AML-193 (cell line): ENCODE measurements at regions not wholly inside any gene's neighbourhood (a gene's known extent, or its start where the extent isn't known, plus 50 kb on each side); places are given as distances from the start of the nearest gene placed in this dataset.
"Not testable (repeated sequence)": the region's sequence is repeated elsewhere in the genome, so short reads cannot be mapped to it uniquely, and the experiment has no call there.

Experiments
- DNase-seq, 2 experiments: peaks; one replicate each; lab custom pipeline; 2025; lab: John Stamatoyannopoulos, UW

DNA sequence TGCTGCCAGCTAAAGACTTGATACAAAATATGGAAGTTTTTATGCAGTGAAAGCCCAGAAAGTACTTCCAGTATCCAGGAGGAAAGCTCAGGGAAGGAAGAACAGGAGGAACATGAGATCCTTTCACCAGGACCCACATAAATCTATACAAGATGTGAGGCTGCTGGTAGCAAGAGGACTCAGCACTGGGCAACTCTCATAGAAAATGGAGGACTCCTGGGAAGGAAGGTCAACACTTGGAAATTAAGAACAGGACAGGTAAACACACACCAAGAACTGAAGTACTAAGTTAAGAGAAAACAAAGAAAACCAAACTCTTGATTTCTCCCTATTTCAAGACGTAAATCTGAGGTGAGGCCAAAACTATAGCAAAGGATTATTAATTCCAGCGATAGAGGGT is 220.5 kb upstream of the HSF2 start:
- DNase-seq: no peak

- DNase-seq: no peak
Measured at GRCh38 chr6:122180132-122180531, 219.3 kb upstream of the HSF2 start.

GRCh38 chr6:122182061-122182460 is 217.4 kb upstream of the HSF2 start:
- DNase-seq: no peak

- DNase-seq: no peak
Measured at GRCh38 chr6:122184401-122184827, 215.0 kb upstream of the HSF2 start.

GRCh38 chr6:122185458-122185857 is 214.0 kb upstream of the HSF2 start:
- not testable (repeated sequence) for DNase-seq

DNA sequence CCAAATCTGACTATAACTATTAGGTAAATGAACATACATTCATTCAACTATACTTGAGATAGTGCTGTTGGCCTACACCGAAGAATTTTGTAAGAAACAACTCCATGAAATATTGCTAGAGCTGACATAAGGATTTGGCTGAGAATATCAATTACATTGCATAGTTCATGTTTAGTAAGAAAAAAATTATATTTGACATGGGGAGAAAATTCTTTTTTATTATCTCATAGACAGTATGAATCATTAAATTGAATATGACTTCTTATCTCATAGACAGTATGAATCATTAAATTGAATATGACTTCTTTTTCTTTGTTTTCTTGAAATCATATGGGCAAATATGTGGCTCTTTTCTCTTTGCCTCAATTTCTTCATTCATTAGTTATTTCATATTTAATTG is 212.3 kb upstream of the HSF2 start:
- no peak for DNase-seq

DNA sequence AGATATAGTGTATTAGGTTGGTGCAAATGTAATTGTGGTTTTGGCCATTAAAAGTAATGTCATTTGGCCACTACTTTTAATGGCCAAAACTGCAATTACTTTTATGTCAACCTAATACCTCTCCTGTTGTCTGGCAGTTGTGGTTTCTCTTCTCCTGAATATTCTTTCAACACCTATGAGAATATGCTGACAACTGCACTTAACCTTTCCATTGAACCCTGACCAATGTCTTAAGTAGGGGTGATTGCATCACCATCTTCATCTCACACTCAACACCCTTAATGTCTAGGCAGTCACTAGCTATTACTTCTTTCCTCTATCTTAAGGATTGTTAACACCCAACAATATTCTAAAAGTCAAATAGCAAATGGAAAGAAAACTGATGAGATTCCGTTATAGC is 200.5 kb upstream of the HSF2 start:
- no peak for DNase-seq

DNA sequence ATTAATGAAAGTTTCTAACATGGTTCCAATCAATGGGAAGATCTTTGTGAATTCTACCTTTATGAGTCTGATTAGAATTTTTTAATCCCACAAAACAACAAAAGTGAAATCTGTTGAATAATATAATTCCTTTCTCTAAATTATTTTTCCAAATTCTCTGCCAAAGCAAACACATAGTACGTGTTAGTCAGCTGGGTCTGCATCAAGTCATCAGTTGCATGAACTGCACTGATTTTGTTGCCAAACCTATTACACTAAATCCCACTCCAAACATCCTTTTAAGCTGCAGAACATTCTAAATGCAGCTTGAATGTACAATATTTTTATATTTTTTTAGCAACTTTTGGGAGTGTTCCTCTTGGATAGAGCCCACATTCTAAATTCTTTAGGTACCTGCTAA is 199.0 kb upstream of the HSF2 start:
- no peak for DNase-seq

DNA sequence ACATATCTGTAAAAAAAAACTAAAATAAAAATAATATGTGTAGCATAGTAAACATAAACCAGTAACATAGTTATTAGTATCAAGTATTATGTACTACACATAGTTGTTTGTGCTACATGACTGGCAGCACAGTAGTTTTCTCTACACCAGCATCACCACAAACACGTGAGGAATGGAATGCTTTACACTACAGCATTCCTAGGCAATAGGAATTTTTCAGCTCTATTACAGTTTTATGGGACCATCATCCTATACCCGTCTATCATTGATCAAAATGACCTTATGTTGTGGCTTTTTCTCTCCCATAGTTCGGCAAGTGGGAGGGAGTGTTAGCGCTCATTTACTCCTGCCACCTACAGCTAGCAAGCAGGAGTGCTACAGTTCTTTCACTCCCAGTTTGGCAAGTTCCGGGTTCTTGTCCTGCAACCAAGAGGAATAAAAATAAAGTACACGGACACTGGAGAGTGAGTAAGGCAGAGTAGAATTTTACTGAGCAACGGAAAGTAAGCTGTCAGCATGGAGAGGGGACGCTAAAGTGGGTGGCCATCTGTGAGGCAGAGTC is 196.8 kb upstream of the HSF2 start:
- DNase-seq: no peak

DNA sequence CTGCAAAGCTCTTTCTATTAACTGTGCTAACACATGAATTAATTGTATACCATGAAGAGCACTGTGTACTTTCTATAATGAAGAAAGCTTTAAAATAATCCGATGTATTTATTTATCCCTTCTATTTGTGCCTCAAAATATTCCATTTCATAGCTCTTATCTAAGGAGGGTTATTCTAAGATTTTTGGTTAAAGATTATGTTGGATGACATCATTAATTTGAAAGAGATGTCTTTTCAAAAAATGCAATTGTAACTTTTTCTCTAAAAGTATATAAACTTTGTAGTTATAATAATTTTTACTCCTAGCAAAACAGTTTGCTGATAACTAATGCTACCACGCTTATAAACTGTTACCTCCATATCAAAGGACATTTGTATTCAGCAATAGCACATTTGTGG is 192.4 kb upstream of the HSF2 start:
- DNase-seq: no peak

DNA sequence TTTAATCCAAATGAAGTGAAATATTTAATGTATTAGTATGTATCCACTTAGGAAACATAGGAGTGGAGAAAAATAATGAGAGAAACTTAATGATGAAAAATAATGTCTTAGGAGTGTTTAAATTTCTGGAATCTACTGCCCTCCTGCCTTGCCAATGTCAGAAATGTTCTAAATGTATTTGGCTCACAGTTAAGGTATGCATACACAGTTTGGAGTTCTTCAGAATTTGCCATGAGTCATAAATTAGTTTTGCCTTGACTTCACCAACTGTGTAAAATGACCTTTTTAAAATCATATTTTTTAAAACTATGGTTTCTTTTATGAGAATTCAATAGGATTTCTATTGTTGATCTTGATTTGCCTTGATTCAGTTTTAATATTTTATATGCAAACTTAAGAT is 191.7 kb upstream of the HSF2 start:
- no peak for DNase-seq

GRCh38 chr6:122214605-122215318 is 184.7 kb upstream of the HSF2 start:
- no peak for DNase-seq

DNA sequence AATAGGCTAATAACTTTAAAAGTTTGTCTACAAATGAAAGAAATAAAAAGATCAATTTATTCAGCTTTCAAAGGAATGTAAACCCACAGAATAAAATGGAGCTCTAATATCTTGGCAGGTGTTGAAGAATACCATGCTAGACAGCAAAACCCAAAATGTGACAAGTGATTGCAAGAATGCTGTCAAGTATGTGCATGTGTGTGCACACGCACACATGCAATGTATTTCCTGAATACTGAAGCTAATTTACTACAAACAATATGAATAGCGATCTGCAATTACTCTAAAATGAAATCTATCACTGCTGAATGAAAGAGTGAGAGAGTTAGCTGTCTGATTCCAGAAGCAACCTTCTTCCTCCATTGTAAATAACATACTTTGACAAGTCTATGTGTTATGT is 179.2 kb upstream of the HSF2 start:
- DNase-seq: no peak

DNA sequence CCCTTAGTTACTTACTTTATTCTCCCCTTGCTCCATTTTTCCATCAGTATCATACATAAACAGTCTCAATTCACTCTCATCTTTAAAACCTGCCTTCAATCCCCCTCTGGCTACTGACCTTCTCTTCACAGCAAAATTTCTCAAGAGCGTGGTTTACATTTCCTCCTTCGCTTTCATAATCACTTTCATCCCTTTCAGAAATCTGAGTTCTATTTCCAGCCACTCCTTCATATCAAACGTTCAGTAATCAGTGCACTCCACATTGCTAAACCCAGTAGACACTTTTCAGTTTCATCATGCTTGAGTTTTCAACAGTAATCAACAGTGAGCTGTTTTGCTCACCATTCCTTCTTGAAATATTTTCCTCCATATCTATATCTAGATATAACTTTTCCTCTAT is 176.7 kb upstream of the HSF2 start:
- peak in 1 of 2 experiments; percentile 4 for DNase-seq

DNA sequence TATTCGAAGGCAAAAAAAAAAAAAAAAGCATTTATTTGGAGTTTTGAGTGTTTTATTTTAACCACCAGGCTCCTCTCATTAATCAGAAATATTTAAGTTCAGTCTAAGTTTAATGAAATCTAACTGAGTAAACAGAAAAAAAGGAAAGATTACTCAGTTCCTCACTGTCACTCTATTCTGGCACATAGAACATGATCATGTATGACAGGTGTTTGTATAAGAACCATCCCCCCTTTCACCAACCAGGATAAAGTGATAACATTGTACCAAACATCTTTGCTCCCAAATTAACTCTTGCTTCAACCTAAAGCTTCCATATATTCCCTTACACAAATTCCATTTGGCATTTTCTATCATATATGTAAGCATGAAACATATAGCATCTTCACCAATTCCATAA is 176.2 kb upstream of the HSF2 start:
- no peak for DNase-seq

DNA sequence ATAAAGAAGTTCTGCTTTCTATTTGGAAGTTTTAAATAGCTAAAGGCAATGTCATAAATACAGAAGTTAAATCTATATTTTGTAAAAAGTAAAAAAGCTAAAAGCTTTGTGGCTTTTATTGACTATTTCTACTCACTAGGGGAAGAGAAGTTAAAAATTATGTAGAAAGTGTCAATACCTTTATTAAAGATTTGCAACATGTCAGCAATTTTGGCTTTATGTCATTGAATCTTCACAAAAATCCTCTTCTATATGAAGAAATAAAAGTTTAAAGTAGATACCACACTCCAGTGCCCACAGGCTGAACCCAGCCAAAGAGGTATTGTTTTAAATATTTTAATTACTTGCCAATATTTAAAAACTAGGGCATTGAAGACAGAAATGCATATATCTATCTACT is 160.6 kb upstream of the HSF2 start:
- no peak for DNase-seq

DNA sequence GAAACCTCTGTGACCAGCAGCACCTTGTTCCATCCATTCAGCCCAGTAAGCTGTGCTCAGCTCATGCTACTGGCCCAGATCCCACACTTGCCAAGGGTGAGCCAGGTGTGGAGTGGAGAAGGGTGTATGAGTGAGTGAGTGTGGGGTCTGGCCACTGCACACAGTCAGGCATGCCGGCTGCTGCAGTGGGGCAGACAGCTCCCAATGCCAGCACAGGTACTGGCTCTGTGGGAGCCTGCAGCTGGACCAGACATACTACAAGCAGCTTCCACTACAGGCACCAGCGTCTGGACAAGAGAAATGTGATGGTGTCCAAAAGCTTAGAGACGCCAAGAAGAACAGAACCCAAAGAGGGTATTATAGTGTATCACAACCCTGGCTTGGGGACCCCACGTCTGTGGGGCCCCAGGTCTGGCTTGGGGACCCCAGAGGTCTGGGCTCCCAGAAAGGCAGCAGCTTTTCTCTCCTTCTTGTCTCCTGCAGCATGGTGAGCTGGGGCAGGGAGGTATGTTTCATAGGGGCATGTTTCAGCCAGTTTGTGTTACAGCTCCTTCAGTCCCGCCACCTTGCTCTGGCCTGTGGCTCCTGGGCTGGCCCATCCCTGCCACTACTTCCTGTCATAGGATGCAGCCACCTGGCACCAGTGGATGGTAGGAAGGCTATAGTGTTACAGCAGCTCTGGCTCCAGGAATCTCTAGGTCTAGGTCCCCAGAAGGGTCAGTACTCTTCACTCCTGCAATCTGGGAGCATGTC is 152.4 kb upstream of the HSF2 start:
- DNase-seq: no peak

DNA sequence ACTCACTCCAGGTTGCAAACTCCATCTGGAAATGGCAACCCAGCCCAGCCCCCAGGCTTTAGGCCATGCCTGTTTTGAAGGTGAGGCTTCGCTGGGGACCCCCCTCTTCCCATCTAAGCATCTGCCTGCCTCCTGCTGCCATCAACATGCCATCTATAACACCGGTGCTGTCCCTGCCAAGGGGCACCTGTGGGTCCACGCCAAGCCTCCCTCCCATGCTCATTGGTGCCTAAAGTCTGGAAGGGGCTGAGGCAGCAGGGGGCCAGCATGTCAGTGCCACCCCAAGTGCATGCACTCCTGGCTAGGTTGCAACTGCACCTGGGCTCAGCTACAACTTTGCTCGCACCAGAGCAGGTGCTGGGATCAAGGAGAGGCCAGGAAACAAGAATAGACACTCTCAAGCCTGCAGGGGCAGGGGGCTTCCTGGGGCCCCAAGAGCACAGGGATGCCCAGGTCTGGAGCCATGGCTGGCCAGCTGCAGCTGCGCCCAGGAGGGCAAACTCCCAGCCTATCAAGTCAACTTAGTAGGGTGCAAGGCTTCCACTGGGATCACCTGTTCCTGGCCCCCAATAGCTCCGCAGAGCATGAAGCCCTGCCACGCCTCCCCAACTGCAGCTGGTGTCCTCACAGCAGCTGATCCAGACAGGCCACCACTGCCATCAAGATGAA is 151.3 kb upstream of the HSF2 start:
- DNase-seq: no peak

DNA sequence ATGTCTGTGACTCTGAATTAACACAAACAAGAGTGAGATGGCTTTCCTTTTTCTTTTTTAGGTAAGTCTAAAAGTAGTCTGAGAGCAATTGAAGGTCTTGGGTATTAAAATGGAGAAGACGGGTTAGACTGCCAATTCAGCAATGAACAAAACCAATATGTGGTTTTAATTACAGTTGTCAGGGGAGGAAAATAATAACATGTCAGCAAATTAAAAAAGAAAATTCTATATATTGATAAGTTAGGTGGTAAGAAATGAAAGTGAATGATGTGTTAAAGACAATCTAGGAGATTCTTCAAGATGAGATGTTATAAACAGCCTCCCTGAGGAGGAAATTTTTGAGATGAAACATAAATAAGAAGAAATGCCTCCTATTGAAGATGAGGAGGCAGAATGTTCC is 150.6 kb upstream of the HSF2 start:
- no peak for DNase-seq

DNA sequence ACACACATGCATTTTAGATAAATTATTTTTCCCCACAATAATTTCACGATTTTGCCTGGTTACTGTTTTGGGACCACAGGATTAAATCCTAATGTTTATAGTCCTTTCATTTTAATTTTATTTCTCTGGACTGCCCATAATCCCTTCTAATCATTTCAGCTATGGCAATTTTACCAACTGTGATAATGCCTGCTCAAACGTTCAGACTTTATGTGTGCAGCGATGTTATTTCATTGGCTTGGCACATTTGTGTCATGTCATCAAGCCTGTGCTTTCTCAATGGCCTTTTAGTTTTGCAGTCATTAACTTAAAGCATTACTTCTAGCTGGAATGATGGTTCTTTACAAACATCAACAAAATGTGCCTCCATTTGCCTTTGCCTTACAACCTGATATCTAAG is 140.6 kb upstream of the HSF2 start:
- no peak for DNase-seq

- no peak for DNase-seq
Measured at GRCh38 chr6:122264557-122264956, 134.9 kb upstream of the HSF2 start.

- DNase-seq: no peak
Measured at GRCh38 chr6:122265755-122266154, 133.7 kb upstream of the HSF2 start.

GRCh38 chr6:122268394-122268793 is 131.1 kb upstream of the HSF2 start:
- DNase-seq: no peak
